GM19351 (cell line): ENCODE measurements at regions not wholly inside any gene's neighbourhood (a gene's known extent, or its start where the extent isn't known, plus 50 kb on each side); places are given as distances from the start of the nearest gene placed in this dataset.

Source experiments
- ATAC-seq: cut with Tn5 transposase; IDR thresholded peaks from one replicate; pipeline ENCODE4 v1.9.1; 2021; ENCODE audit warnings: mild to moderate bottlenecking, moderate library complexity; ENCODE audit not compliant: unreplicated experiment

DNA sequence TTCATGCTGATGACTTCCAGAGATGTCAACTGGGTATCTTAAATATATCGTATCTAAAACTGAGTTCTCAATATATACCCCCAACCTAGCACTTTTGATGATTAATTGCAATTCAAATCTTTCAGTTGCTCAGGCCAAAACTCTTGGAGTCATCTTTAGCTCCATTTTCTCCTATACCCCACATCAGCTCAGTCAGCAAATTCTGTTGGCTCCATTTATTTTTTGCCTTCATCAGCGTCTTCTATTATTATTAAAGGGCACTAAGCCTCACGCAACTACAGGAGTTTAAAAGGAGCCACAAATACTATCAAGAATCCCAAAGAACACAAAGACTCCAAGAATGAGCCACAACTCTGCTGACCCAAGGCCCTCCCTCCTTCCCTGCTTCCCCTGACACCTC is 134.9 kb downstream of the KCTD12 start:
- no peak for ATAC-seq

DNA sequence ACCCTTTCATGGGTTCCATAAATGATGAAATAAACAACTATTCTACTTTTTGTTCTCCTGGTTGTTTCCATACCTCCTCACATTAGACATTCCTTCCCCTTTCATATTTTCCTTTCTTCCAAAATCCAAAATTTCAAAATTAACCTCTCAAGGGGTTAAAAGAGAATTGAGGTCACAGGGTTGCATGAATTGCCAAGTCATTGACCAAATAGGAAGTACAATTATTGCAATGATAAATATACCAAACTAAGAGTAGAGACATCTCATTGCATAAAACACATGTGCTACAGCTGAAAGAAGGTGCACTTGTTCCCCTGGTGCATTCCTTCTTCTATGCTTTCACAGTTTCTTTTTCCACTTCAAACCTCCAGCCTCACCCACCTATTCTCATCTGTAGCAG is 136.1 kb downstream of the KCTD12 start:
- ATAC-seq, result no peak

DNA sequence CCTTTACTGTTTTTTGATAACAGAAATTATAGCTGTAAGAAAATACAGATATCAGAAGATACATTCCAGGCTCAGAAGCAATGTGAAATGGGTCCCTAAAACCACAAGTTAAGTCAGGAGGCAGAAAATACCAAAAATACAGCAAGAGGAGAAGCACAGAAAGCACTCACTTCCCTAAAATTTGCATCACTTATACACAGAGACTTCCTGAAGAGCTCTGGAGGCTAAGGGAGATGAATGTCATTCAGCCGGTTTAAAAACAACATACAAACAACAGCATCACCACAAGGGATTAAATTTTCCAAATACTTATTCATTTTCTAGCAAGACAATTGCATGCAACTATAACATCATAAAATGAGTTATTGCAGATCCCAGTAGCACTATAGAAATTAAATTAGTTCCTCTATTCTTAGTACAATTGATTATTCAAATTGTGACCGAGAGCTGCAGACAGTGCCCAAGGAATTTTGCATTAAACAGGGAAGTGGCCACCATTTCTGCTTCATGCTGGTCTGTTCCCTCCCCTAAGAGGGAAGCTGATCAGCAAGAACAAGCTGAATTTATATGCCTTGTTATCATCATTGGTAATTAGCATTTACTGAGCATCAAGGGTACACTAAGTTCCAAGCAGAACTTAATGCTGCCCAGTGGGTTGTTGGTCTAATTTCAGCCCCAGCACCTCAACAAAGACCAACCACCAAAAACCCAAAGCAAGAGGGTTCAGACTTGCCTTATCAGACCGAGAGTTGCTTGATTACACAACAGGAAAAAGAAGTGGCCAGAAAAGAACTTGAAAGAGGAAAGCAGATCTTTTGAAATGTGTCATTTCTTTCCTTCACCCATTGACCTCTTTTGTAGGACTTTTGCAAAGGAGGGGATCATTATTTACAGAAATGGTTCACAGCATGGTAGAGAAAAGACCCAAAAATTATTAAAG is 140.7 kb downstream of the KCTD12 start:
- ATAC-seq, result peak; percentile 87

DNA sequence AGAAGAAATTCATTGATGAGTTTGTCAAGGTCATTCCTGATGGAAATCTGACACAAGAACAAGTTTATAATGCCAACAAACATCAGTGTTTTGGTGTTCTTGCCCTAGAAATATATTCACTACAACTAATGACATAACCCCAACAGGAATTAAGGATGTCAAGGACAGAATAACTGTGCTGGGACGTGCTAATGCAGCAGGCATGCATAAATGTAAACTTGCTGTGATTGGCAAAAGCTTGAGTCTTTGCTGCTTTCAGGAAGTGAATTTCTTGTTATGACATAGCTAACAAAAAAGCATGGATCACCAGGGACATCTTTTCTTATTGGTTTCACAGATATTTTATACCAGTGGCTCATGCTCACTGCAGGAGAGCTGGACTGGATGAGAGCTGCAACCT is 144.6 kb downstream of the KCTD12 start:
- no peak for ATAC-seq

DNA sequence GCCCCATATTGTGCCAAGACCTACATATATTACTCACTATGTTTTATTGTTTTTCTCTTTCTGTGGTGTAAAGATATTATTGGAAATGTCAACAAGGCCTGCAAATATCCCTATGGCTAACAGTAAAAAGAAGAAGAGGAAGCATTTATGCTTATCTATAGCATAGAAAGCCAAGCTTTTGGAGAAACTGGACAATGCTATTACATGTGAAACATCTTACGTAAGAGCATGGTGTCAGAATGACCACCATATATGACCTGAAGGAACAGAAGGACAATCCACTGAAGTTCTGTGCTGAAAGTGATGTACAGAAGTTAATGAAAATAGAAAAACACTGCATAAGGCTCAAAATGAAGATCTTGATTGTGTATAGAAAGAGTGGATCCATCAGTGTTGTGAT is 145.2 kb downstream of the KCTD12 start:
- no peak for ATAC-seq

DNA sequence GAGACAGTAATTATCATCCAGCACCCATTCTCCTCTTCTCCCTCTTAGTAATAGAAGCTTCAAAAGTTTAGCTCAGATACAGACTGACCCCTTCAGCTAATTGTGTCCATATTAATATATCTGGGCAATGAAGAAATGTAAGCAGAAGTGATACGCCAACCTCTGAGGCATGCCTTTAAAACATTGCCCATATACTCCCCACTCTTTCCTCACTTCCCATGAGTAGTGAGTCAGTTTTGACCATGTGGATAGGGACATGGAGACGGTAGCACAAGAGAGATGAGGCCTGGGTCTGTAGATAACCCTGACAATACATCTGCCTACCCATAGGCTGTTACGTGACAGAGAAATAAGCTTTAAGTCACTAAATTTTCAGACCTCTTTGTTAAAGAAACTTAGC is 147.6 kb downstream of the KCTD12 start:
- no peak for ATAC-seq

DNA sequence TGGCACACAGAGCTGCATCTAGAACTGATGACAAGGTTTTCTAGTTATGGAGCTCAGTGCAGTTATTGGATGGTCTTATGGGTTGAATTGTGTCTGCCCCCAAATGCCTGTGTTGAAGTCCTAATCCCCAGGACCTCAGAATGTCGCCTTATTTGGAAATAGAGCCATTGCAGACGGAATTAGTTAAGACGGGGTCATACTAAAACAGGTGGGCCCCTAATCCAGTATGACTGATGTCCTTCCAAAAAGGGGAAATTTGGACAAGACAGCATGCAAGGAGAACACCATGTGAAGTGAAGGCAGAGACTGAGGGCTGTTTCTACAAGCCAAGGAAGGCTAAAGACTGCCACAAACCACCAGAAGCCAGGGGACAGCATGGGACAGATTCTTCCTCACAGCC is 148.7 kb downstream of the KCTD12 start:
- ATAC-seq, result no peak

DNA sequence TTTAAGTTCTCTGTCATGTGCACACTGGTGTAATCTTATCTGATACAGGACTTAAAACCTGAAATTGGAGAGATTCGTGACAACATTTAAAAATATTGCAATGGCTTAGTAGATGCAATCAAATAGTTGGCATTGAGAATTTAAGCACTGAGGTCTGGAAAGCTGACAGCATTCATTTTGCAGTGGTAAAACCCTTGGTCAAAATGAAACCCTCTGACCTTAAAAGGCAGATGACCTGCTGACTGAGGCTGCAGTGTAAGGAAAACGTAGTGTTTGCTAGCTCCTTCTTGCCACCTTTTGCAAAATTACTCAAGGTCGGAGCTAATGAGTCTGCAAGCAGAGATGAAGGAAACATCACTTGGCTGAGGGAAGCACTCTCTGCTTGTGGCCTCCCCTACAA is 150.6 kb downstream of the KCTD12 start:
- ATAC-seq, result peak; percentile 86

DNA sequence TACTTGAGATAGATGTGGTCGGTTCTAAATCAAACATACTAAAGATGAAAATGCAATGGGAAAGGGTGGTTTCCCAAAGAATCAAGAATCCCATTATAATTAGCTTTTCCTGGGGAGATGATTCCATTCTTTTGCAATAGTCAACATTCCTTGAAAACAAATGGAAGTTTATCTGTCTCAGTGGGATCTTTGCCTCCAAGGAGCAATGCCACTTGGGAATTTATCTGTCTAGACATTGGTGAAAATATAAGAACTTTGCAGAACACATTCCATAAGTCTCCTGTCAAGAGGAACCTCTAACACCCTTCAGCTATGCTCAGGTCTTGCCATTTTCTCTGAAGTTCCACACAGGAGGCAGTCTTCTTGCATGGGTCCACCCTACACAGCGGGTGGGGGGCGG is 152.5 kb downstream of the KCTD12 start:
- no peak for ATAC-seq

DNA sequence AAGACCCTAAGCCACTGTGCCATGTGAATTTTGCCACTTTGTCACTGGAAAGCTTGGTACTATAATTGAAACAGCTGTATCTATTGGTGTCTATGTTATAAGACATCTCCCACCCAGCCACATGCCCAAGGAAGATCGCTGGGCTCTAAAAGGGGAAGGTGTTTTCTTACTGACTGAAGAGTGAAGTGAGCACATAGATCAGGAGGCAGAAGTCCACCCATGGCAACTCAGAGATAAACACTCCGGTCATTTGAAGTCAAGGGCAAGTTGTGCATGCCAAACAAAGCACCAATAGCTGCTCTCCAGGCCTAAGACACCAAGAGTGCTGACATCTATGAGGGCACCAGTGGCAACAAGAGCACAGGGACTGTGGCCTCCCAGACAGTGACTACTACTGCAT is 153.8 kb downstream of the KCTD12 start:
- no peak for ATAC-seq

DNA sequence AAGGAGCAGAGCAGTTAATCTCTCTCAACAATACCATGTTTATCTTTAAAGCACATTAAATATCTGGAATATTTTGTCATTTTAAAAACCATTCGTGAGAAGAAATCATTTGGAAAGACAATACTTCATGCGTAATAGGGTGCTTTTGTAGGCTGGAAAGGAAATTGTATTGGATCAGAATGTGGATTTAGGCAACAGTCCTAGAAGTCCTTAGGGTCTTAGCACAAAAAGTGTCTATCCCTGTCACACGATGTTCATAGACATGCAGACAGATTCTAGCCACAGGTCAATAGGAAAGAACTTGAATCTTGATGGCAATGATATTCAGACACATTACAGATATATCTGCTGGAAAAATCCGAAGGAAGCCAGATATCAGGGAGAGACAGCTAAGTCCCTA is 156.0 kb downstream of the KCTD12 start:
- ATAC-seq, result no peak

DNA sequence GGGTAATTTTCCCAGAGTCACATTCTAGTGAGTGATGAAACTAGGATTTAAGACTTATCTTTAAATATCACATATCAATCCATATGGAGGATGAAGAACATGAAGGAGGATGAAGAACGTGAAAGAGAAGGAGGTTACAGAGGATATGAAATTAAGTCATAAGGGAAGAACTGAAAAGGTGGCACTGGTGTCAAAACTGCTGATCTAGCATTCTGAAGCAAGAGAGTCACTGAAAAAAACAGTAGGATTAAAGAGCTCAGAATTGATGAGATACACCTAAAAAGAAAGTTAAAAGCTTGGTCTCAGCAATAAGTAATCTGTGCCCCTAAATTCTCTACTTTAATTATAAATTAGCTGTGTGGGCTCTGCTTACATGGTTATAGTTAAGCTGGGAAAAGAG is 156.5 kb downstream of the KCTD12 start:
- no peak for ATAC-seq

DNA sequence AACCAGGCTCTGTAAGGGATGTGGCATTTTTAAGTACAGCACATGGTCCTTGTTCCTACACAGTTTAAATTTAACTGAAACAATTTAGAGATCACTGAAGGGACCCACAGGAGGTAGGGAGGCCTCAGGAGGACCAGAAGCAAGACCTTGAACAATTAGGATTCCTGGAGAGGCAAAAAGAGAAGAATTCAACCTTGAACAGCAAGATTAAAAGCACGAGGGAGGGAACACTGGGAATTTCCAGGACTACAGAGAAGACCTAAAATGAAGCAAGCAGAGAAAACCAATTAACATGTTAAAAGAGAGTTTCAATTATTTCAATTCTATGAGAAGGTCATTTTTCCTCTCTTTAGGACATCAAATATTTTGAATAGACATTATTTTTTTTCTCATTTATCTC is 160.3 kb downstream of the KCTD12 start:
- ATAC-seq, result no peak

DNA sequence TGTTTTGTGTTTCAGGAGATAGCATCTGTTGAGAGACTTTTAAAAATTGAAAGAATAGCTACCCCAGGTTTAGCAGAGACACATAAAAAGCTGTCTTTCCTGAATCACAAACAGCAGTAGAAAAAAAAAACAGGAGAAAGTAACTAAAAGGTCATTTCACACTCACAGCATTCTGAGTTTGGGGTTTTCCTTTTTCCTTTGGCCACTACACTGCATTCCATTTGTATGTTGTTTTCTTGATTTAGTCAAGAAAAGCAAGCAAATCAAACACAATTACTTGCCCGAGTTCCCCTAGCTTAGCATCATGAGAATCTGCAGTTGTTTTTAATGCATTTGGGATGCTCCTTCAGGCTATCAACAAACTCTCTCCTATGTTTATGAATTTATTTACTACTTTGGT is 161.0 kb downstream of the KCTD12 start:
- ATAC-seq, result no peak

DNA sequence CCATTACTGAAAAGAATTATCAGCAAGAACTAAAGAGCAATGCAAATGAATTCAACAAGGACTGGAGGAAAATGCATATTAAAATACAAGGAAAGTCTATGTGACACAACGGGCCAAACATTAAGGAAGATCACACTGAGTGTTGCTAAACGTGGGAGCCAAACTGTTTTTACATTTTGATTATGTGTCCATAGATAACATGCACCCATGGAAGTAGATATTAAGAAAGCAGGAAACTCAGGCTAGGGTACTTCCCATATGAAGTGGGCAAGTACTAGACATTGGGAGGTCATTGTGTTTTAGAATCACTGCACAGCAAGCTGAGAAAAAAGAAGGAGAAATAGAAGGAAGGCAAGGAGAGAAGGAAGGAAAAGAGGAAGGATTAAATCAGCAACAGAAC is 161.8 kb downstream of the KCTD12 start:
- no peak for ATAC-seq

DNA sequence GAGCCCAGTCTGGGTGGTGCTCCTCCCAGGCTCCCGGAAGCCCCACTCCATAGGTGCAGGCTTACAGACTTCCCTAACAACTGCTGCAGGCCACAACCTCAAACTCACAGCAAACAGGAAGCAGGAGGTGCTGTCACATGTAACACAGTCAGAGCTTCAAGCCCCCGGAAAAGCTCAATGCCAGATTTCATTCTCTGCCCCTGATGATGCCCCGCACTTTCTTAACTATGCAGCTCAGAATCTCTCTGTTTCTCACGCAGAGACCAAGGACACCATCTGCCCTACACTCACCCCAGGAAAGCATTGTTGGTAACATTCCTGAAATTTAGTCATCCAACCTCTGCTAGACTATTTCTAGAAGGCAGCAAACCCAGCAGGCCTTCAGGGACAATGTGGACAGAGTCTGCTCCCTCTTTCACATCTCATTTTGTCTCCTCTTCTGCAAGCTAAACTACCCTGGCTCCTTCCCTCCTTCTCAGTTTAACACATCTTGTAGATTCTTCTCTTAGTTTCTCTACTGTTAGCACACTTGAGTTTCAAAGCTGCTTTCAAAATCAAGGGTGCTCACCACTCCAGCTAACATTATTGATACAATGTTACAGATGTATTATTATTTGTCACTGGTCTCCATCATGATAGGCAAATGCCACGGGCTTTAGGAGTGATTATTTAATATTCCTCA is 162.5 kb downstream of the KCTD12 start:
- peak; percentile 83 for ATAC-seq

DNA sequence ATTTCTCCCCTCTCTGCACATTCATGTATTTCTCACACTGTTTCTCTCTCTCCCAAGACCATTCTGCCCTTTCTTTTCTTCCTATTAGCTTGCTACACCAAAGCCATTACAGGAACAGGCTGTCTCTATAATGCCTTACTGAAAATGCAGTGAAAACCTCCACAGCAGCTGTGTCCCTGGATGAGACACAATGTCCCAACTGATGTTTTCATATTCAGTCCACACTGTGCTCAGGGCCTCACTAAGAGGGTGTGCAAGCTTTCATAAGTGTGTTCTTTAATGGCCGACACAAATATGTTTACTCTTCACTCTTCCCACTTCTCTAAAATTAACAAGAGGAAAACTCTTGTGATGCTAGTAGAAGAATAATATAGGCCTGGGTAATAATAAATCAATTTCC is 163.4 kb downstream of the KCTD12 start:
- ATAC-seq, result no peak

DNA sequence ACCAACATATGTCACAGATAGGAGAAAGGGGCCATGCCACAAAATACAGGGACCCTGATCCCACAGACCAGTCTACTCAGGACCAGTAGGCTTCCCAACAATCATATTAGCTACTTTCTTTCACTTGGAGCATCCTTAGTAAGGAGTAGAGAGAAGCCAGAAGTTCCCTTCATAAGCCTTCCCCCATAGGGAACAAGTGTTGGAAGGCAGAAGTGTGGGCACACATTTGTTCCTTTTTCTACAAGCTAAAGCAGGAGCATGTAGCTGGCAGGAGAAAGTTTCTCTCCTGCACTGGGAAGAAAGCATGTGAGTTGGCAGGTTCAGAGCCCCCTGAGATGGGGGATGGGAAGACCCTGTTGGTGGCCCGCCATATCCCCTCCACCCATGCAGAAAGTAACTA is 165.4 kb downstream of the KCTD12 start:
- ATAC-seq, result no peak

DNA sequence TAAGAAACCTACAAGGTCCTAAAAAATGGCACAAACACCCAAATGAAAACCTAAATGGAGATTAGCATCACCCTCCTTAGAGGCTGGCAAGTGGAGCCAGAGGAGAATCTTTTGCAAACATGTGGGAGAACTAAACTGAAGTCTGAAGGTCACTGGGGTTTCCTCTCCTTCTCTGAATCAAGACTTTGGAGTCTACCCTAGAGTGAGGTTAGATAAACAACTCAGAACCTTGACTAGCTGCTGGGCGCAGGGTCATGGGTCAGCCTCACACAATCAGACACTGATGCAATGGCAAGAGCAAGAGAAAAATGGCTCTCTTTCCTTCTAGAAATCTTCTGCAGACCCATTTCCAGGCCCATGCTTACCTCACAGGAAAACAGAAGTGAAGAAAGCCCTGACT is 165.8 kb downstream of the KCTD12 start:
- no peak for ATAC-seq

DNA sequence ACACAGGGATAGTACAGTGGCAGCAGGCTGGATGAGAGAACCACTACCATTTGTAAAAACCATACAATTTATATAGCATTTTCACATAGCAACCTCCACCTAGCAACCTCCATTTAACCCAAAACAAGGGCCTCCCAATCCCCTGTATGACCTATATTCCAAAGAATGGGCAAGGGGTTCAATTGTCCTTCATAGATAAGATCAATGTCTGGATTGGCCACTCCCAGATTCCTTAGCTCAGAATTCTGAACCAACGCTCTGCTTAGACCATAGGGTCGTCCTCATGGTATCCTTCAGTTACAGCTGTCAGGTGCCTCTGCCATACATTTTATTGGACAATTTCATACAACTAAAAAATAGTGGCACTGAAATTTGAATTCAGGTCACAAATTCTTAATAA is 166.2 kb downstream of the KCTD12 start:
- ATAC-seq, result no peak

DNA sequence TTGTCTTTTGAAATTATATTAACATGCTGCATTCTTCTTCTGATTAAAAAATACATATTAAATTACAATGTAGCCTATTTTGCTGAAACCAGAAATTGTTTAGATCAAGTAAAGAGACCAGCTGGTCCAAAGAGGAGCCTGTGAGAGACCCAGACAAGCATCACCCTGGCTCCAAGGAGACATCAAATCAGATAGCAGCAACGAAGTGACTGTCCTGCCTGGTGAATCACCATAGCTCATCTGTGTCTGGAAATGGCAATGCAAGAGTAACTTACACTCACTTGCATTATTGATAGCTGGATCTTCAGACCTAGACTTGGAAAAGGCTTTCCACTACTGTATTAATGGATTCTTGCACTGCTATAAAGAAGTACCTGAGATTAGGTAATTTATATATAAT is 169.1 kb downstream of the KCTD12 start:
- ATAC-seq, result no peak

DNA sequence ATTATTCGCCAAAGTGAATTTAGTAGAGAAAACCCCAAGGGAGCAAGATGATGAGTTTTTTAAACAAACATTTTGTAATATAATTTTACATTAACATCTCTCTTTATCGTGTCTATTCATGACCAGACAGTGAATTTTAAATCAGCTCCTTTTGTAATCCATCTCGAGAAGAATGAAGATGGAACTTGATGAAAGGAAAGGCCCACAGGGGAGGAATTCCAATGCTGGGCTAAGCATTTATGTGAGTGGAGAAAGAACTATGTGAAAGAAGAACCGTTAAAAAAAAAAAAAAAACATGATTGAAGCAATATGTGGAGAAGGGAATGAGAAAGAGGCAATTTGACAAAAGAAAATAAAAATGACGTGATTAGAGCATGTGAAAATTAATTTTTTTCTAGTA is 170.6 kb downstream of the KCTD12 start:
- ATAC-seq, result no peak
